C4-2B (cell line): ENCODE measurements at regions not wholly inside any gene's neighbourhood (a gene's known extent, or its start where the extent isn't known, plus 50 kb on each side); places are given as distances from the start of the nearest gene placed in this dataset.

Experiments
- ZFX ChIP-seq: fragments of 450-650 bp; IDR thresholded peaks from 2 replicates; pipeline ENCODE4 v1.6.1; 2017
- TF ChIP-seq, protein P1 (sequence below): fragments of 450-650 bp; conservative IDR thresholded peaks from 2 replicates; pipeline ENCODE4 v1.5.1; 2017; ENCODE audit warnings: mild to moderate bottlenecking

DNA sequence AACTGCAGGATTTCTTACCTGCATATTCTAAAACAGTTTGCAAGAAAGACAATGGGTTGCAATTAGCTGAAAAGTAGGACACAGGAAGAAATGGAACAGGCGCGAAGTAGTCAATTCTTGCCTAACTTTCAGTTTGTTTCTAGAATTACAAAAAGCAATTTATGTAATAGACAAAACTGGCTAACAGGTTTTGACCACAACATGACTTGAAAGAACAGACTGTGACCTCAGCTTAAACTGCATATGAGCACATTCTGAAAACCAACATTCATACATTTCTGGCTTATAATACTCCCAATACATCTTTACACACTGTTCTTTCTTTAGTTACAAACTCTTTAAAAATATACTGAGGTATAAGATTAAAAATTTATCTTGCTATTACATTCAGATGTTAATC lies 405.9 kb upstream of the B3GALT2 start:
- TF ChIP-seq, protein P1, sequence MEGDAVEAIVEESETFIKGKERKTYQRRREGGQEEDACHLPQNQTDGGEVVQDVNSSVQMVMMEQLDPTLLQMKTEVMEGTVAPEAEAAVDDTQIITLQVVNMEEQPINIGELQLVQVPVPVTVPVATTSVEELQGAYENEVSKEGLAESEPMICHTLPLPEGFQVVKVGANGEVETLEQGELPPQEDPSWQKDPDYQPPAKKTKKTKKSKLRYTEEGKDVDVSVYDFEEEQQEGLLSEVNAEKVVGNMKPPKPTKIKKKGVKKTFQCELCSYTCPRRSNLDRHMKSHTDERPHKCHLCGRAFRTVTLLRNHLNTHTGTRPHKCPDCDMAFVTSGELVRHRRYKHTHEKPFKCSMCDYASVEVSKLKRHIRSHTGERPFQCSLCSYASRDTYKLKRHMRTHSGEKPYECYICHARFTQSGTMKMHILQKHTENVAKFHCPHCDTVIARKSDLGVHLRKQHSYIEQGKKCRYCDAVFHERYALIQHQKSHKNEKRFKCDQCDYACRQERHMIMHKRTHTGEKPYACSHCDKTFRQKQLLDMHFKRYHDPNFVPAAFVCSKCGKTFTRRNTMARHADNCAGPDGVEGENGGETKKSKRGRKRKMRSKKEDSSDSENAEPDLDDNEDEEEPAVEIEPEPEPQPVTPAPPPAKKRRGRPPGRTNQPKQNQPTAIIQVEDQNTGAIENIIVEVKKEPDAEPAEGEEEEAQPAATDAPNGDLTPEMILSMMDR: no peak
- no peak for TF ChIP-seq ZFX
